Activated CD4-positive, alpha-beta T cell treated with anti-CD3 and anti-CD28 coated beads, Interleukin-2, amount 10 ng/mL, durations not matched to agents 7 days and 5 days (primary cell): ENCODE measurements at regions not wholly inside any gene's neighbourhood (a gene's known extent, or its start where the extent isn't known, plus 50 kb on each side); places are given as distances from the start of the nearest gene placed in this dataset.

Experiments used
- CTCF ChIA-PET: fragments of 350-600 bp; sonication (Branson Sonifier 250); formaldehyde crosslinking; loops from one replicate; lab custom pipeline; 2021; ENCODE audit warnings: antibody characterized with exemption; lab: Charles Lee
- POLR2A ChIA-PET: fragments of 350-600 bp; sonication (Branson Sonifier 250); formaldehyde crosslinking; loops from one replicate; lab custom pipeline; 2021; ENCODE audit warnings: antibody characterized with exemption; lab: Charles Lee
- DNase-seq: peaks from one replicate; pipeline ENCODE4 v3.0.0-alpha.2; 2020
- H3K27ac Mint-ChIP-seq: one replicate; pipeline ENCODE4 v1.8.0; 2021; ENCODE audit warnings: mild to moderate bottlenecking, moderate library complexity, mixed read lengths
- H3K27me3 Mint-ChIP-seq: one replicate; pipeline ENCODE4 v1.8.0; 2021; ENCODE audit warnings: mixed read lengths
- H3K36me3 Mint-ChIP-seq: one replicate; pipeline ENCODE4 v1.8.0; 2021; ENCODE audit warnings: low read depth, mixed read lengths
- H3K4me1 Mint-ChIP-seq: one replicate; pipeline ENCODE4 v1.8.0; 2021; ENCODE audit warnings: mixed read lengths
- H3K4me3 Mint-ChIP-seq: one replicate; pipeline ENCODE4 v1.8.0; 2021; ENCODE audit warnings: mild to moderate bottlenecking, moderate library complexity, mixed read lengths
- H3K9me3 Mint-ChIP-seq: one replicate; pipeline ENCODE4 v1.8.0; 2021; ENCODE audit warnings: mixed read lengths

GRCh38 chr17:77306048-77306789 is 165.4 kb downstream of the SEC14L1 start:
- no peaks in the 10 kb centered on the region for H3K27me3 Mint-ChIP-seq
- H3K4me1 Mint-ChIP-seq, result no peaks in the 10 kb centered on the region
- H3K36me3 Mint-ChIP-seq, result no peaks in the 10 kb centered on the region
- DNase-seq, result no peak
- H3K9me3 Mint-ChIP-seq, result no peaks in the 10 kb centered on the region
- no peak overlapping the region for H3K27ac Mint-ChIP-seq
- H3K4me3 Mint-ChIP-seq, result no peak overlapping the region
- POLR2A ChIA-PET, result interaction anchor here (0.5 kb wide), 1 partner anchor 89 kb away, joined by 5 read pairs; no protein-coding TSS in a partner anchor
- CTCF ChIA-PET, result no interaction called here

GRCh38 chr17:77306790-77307478 is 166.2 kb downstream of the SEC14L1 start:
- DNase-seq, result no peak
- Mint-ChIP-seq H3K4me3 (no peak overlapping the region), H3K36me3 (no peaks in the 10 kb centered on the region), H3K27me3 (no peaks in the 10 kb centered on the region), H3K4me1 (no peaks in the 10 kb centered on the region), H3K9me3 (no peaks in the 10 kb centered on the region), H3K27ac (no peak overlapping the region)
- ChIA-PET CTCF (no interaction called here), POLR2A (no interaction called here)

- no peaks in the 10 kb centered on the region for H3K9me3 Mint-ChIP-seq
- H3K36me3 Mint-ChIP-seq, result no peaks in the 10 kb centered on the region
- H3K27ac Mint-ChIP-seq, result no peak overlapping the region
- no peak for DNase-seq
- no peak overlapping the region for H3K4me3 Mint-ChIP-seq
- POLR2A ChIA-PET, result no interaction called here
- no peaks in the 10 kb centered on the region for H3K4me1 Mint-ChIP-seq
- no peaks in the 10 kb centered on the region for H3K27me3 Mint-ChIP-seq
- CTCF ChIA-PET, result no interaction called here
Observed at GRCh38 chr17:77307479-77308198, 166.9 kb downstream of the SEC14L1 start.

GRCh38 chr17:77308861-77309726 is 168.3 kb downstream of the SEC14L1 start:
- no peak for DNase-seq
- Mint-ChIP-seq H3K36me3 (no peaks in the 10 kb centered on the region), H3K4me3 (no peak overlapping the region), H3K27me3 (no peaks in the 10 kb centered on the region), H3K27ac (no peak overlapping the region), H3K9me3 (no peaks in the 10 kb centered on the region), H3K4me1 (no peaks in the 10 kb centered on the region)
- ChIA-PET CTCF (interaction anchor here (0.6 to 1.2 kb wide), 3 partner anchors 9 to 972 kb away, joined by 3 to 6 read pairs (median 3); no protein-coding TSS in a partner anchor), POLR2A (no interaction called here)

- no peak for DNase-seq
- Mint-ChIP-seq H3K4me1 (no peaks in the 10 kb centered on the region), H3K27ac (peak overlapping the region; percentile 25), H3K4me3 (no peak overlapping the region), H3K9me3 (no peaks in the 10 kb centered on the region), H3K27me3 (no peaks in the 10 kb centered on the region), H3K36me3 (no peaks in the 10 kb centered on the region)
- POLR2A ChIA-PET, result no interaction called here
- CTCF ChIA-PET, result no interaction called here
Observed at GRCh38 chr17:77310336-77310735, 169.6 kb downstream of the SEC14L1 start.

GRCh38 chr17:77311371-77311981 is 170.7 kb downstream of the SEC14L1 start:
- Mint-ChIP-seq H3K9me3 (no peaks in the 10 kb centered on the region), H3K4me1 (no peaks in the 10 kb centered on the region), H3K27me3 (no peaks in the 10 kb centered on the region), H3K27ac (no peak overlapping the region), H3K36me3 (no peaks in the 10 kb centered on the region), H3K4me3 (no peak overlapping the region)
- DNase-seq, result no peak
- ChIA-PET POLR2A (no interaction called here), CTCF (no interaction called here)

GRCh38 chr17:77312061-77312701 is 171.4 kb downstream of the SEC14L1 start:
- no peaks in the 10 kb centered on the region for H3K4me1 Mint-ChIP-seq
- no peak overlapping the region for H3K4me3 Mint-ChIP-seq
- POLR2A ChIA-PET, result no interaction called here
- peaks cover under 1% of the 10 kb centered on the region for H3K27me3 Mint-ChIP-seq
- CTCF ChIA-PET, result interaction anchor here (0.6 to 1.2 kb wide), 4 partner anchors 11 to 255 kb away, joined by 3 to 4 read pairs (median 3); no protein-coding TSS in a partner anchor
- no peaks in the 10 kb centered on the region for H3K36me3 Mint-ChIP-seq
- DNase-seq, result no peak
- H3K27ac Mint-ChIP-seq, result no peak overlapping the region
- H3K9me3 Mint-ChIP-seq, result no peaks in the 10 kb centered on the region

- DNase-seq, result no peak
- no peaks in the 10 kb centered on the region for H3K36me3 Mint-ChIP-seq
- POLR2A ChIA-PET, result no interaction called here
- no peaks in the 10 kb centered on the region for H3K4me1 Mint-ChIP-seq
- peaks cover 3% of the 10 kb centered on the region for H3K27me3 Mint-ChIP-seq
- H3K4me3 Mint-ChIP-seq, result no peak overlapping the region
- CTCF ChIA-PET, result interaction anchor here (0.6 to 1.2 kb wide), 6 partner anchors 11 to 714 kb away, joined by 3 to 4 read pairs (median 4); no protein-coding TSS in a partner anchor
- H3K27ac Mint-ChIP-seq, result no peak overlapping the region
- H3K9me3 Mint-ChIP-seq, result no peaks in the 10 kb centered on the region
Observed at GRCh38 chr17:77312786-77313599, 172.2 kb downstream of the SEC14L1 start.

- Mint-ChIP-seq H3K4me1 (peaks cover under 1% of the 10 kb centered on the region), H3K36me3 (no peaks in the 10 kb centered on the region), H3K9me3 (no peaks in the 10 kb centered on the region), H3K27ac (no peak overlapping the region), H3K4me3 (no peak overlapping the region), H3K27me3 (peaks cover 5% of the 10 kb centered on the region)
- ChIA-PET CTCF (interaction anchor here (1.2 kb wide), 1 partner anchor 13 kb away, joined by 4 read pairs; no protein-coding TSS in a partner anchor), POLR2A (no interaction called here)
- no peak for DNase-seq
Observed at GRCh38 chr17:77313831-77314230, 173.1 kb downstream of the SEC14L1 start.

- Mint-ChIP-seq H3K36me3 (no peaks in the 10 kb centered on the region), H3K9me3 (no peaks in the 10 kb centered on the region), H3K27ac (no peak overlapping the region), H3K27me3 (peaks cover 5% of the 10 kb centered on the region), H3K4me3 (no peak overlapping the region), H3K4me1 (peaks cover 8% of the 10 kb centered on the region)
- DNase-seq, result no peak
- POLR2A ChIA-PET, result interaction anchor here (0.6 to 0.7 kb wide), 2 partner anchors 100 to 295 kb away, joined by 3 to 4 read pairs; no protein-coding TSS in a partner anchor
- CTCF ChIA-PET, result no interaction called here
Observed at GRCh38 chr17:77314601-77315000, 173.8 kb downstream of the SEC14L1 start.

- peaks cover 11% of the 10 kb centered on the region for H3K4me1 Mint-ChIP-seq
- H3K27me3 Mint-ChIP-seq, result peaks cover 5% of the 10 kb centered on the region
- CTCF ChIA-PET, result no interaction called here
- no peaks in the 10 kb centered on the region for H3K9me3 Mint-ChIP-seq
- no peak for DNase-seq
- no peak overlapping the region for H3K27ac Mint-ChIP-seq
- H3K4me3 Mint-ChIP-seq, result no peak overlapping the region
- POLR2A ChIA-PET, result interaction anchor here (0.6 to 0.7 kb wide), 2 partner anchors 100 to 296 kb away, joined by 3 to 4 read pairs; no protein-coding TSS in a partner anchor
- no peaks in the 10 kb centered on the region for H3K36me3 Mint-ChIP-seq
Observed at GRCh38 chr17:77315010-77315409, 174.2 kb downstream of the SEC14L1 start.
